Transverse colon (tissue), 4 donors: ENCODE measurements at regions not wholly inside any gene's neighbourhood (a gene's known extent, or its start where the extent isn't known, plus 50 kb on each side); places are given as distances from the start of the nearest gene placed in this dataset.

Experiments used
- DNase-seq: peaks from one replicate; pipeline ENCODE4 v3.0.0-alpha.2; 2019
- H3K27ac ChIP-seq, 4 donors: fragments of 200-600 bp; sonication (generic); 2 replicates each; pipeline ENCODE4 v1.5.1; 2016 to 2018; ENCODE audit warnings: inconsistent platforms in 4 of 4
- H3K27me3 ChIP-seq: fragments of 200-600 bp; sonication (generic); 2 replicates; pipeline ENCODE4 v1.5.1; 2017; ENCODE audit warnings: inconsistent platforms
- H3K36me3 ChIP-seq, 4 donors: fragments of 200-600 bp; sonication (generic); 2 replicates each; pipeline ENCODE4 v1.5.1; 2017 to 2019; ENCODE audit warnings: inconsistent platforms in 4 of 4
- H3K4me1 ChIP-seq, 4 donors: fragments of 200-600 bp; sonication (generic); 2 replicates each; pipeline ENCODE4 v1.5.1; 2017 to 2020; ENCODE audit warnings: inconsistent platforms in 4 of 4
- H3K4me3 ChIP-seq, 4 donors: fragments of 200-600 bp; sonication (generic); 1 replicate in 1 of 4; 2 replicates in 3 of 4; pipeline versions ENCODE4 v1.5.1 to v1.6.1; 2017 to 2019; ENCODE audit warnings: inconsistent platforms in 4 of 4
- H3K9me3 ChIP-seq, 2 donors: fragments of 200-600 bp; sonication (generic); 2 replicates each; pipeline ENCODE4 v1.5.1; 2017 to 2019; ENCODE audit warnings: inconsistent platforms in 2 of 2
- CTCF ChIP-seq, 5 experiments: fragments of 200-600 bp in 3 of 5; fragments of 450-650 bp in 2 of 5; sonication (generic) in 3 of 5; IDR thresholded peaks; 1 replicate in 2 of 5; 2 replicates in 3 of 5; pipeline ENCODE4 v1.5.1; 2016 to 2017; ENCODE audit warnings: antibody characterized with exemption in 5 of 5, inconsistent platforms in 3 of 5, mild to moderate bottlenecking in 2 of 5, moderate library complexity in 1 of 5
- EP300 ChIP-seq: sonication (generic); formaldehyde crosslinking; IDR thresholded peaks from one replicate; pipeline ENCODE4 v1.6.1; 2017; ENCODE audit warnings: antibody characterized with exemption, low read depth
- POLR2A ChIP-seq: fragments of 450-650 bp; IDR thresholded peaks from one replicate; pipeline ENCODE4 v1.6.1; 2016; ENCODE audit warnings: antibody characterized with exemption, mild to moderate bottlenecking, moderate library complexity
- POLR2AphosphoS5 ChIP-seq, 3 donors: sonication (generic); formaldehyde crosslinking; IDR thresholded peaks; one replicate each; pipeline ENCODE4 v1.6.1; 2016; ENCODE audit warnings: antibody characterized with exemption in 3 of 3
- WGBS, 2 donors: methylation state at CpG; one replicate each; pipeline ENCODE4 v1.1.5; 2018; ENCODE audit warnings: low coverage in 1 of 2; 5-methylcytosine and 5-hydroxymethylcytosine counted together
- in situ Hi-C, 4 donors: fragments of 200-750 bp; cut with MboI; loops; one replicate each; pipeline versions ENCODE4 v1.15.0 to v1.15.1; 2017; ENCODE audit warnings: low sequenced_read_pairs in 3 of 4, low pct_ligation_motif_present in 1 of 4, low pct_unique_long_range_greater_than_20kb in 1 of 4
- intact Hi-C: fragments of 100-400 bp; cut with DNase I; formaldehyde crosslinking; loops from one replicate; pipeline ENCODE4 v1.15.1; 2023; ENCODE audit warnings: low total_unique reads

- in situ Hi-C loops: no loop called here
- H3K4me3 ChIP-seq: no peak overlapping the region
- DNase-seq: no peak
Observed at GRCh38 chr7:68461430-68461829, 1136.8 kb upstream of the AUTS2 start.

GRCh38 chr7:68470836-68471435 is 1127.3 kb upstream of the AUTS2 start:
- H3K4me1 ChIP-seq: no peaks in the 10 kb centered on the region
- no peak overlapping the region for H3K4me3 ChIP-seq
- in situ Hi-C loops: no loop called here
- peaks cover 0 to 8% of the 10 kb centered on the region in 2 donors for H3K9me3 ChIP-seq
- intact Hi-C loops: no loop called here
- 60 to 84% methylated on average over 1 to 17 of the region's 17 CpGs for WGBS, 2 donors
- H3K36me3 ChIP-seq: no peaks in the 10 kb centered on the region
- DNase-seq: no peak
- H3K27ac ChIP-seq: no peak overlapping the region
- TF ChIP-seq POLR2AphosphoS5 (IDR thresholded peaks at IDR 0.05) (no peak), EP300 (no peak), POLR2A (no peak), CTCF (IDR thresholded peaks at IDR 0.05) (no peak)
- H3K27me3 ChIP-seq: no peaks in the 10 kb centered on the region

More at GRCh38 chr7:68461430-68461829, 1136.8 kb upstream of the AUTS2 start:
- intact Hi-C loops: no loop called here
- Histone ChIP-seq H3K27ac (no peak overlapping the region), H3K36me3 (no peaks in the 10 kb centered on the region), H3K9me3 (peaks cover 0 to under 1% of the 10 kb centered on the region in 2 donors), H3K27me3 (no peaks in the 10 kb centered on the region), H3K4me1 (no peaks in the 10 kb centered on the region)
- WGBS, 2 donors: 43 to 55% methylated on average over 1 of the region's 2 CpGs
- TF ChIP-seq CTCF (IDR thresholded peaks at IDR 0.05) (no peak), POLR2A (no peak), POLR2AphosphoS5 (IDR thresholded peaks at IDR 0.05) (no peak), EP300 (no peak)

GRCh38 chr7:68472688-68473087 is 1125.6 kb upstream of the AUTS2 start:
- no peaks in the 10 kb centered on the region for H3K36me3 ChIP-seq

GRCh38 chr7:68474661-68475216 is 1123.5 kb upstream of the AUTS2 start:
- H3K4me3 ChIP-seq: no peak overlapping the region
- H3K4me1 ChIP-seq: no peaks in the 10 kb centered on the region
- no peak overlapping the region for H3K27ac ChIP-seq
- H3K36me3 ChIP-seq: no peaks in the 10 kb centered on the region
- no peaks in the 10 kb centered on the region for H3K27me3 ChIP-seq
- no peak for DNase-seq
- in situ Hi-C loops: loop anchor here in 1 of 4 donors (25.0 kb wide), 1 partner anchor 87 kb away; no protein-coding TSS in a partner anchor
- TF ChIP-seq EP300: no peak
- TF ChIP-seq POLR2A: no peak
- TF ChIP-seq POLR2AphosphoS5 (IDR thresholded peaks at IDR 0.05): no peak
- TF ChIP-seq CTCF (IDR thresholded peaks at IDR 0.05): no peak
- H3K9me3 ChIP-seq: peaks cover 0 to 4% of the 10 kb centered on the region in 2 donors
- 42 to 45% methylated on average over 5 of the region's 5 CpGs for WGBS, 2 donors
- intact Hi-C loops: no loop called here

More at GRCh38 chr7:68472688-68473087, 1125.6 kb upstream of the AUTS2 start:
- 59 to 80% methylated on average over 2 to 5 of the region's 5 CpGs for WGBS, 2 donors
- Histone ChIP-seq H3K27ac (no peak overlapping the region), H3K4me1 (no peaks in the 10 kb centered on the region), H3K9me3 (no peaks in the 10 kb centered on the region), H3K4me3 (no peak overlapping the region), H3K27me3 (no peaks in the 10 kb centered on the region)
- DNase-seq: no peak
- intact Hi-C loops: no loop called here
- TF ChIP-seq EP300: no peak
- TF ChIP-seq POLR2AphosphoS5 (IDR thresholded peaks at IDR 0.05): no peak
- TF ChIP-seq CTCF (IDR thresholded peaks at IDR 0.05): no peak
- no peak for TF ChIP-seq POLR2A
- in situ Hi-C loops: no loop called here
